Hepatocyte (in vitro differentiated cells): ENCODE measurements at regions not wholly inside any gene's neighbourhood (a gene's known extent, or its start where the extent isn't known, plus 50 kb on each side); places are given as distances from the start of the nearest gene placed in this dataset.
A peak's percentile ranks its signal among the peaks of the same experiment; 100 is the strongest.

Experiments
- DNase-seq: peaks from one replicate; pipeline ENCODE4 v3.0.0-alpha.2; 2016; ENCODE audit warnings: low spot score
- H2AFZ ChIP-seq: fragments of 200-600 bp; sonication (generic); 2 replicates; pipeline ENCODE4 v1.6.0; 2016; ENCODE audit warnings: antibody characterized with exemption, mild to moderate bottlenecking
- H3K27ac ChIP-seq: fragments of 200-600 bp; sonication (generic); 2 replicates; pipeline ENCODE4 v1.5.1; 2016; ENCODE audit warnings: mild to moderate bottlenecking
- H3K27me3 ChIP-seq: fragments of 200-600 bp; sonication (generic); 2 replicates; pipeline ENCODE4 v1.6.1; 2016
- H3K36me3 ChIP-seq: fragments of 200-600 bp; sonication (generic); replicated peaks from 2 replicates; pipeline ENCODE4 v1.5.1; 2016; ENCODE audit warnings: low read depth; ENCODE audit not compliant: insufficient read depth
- H3K4me1 ChIP-seq: fragments of 200-600 bp; sonication (generic); 2 replicates; pipeline ENCODE4 v1.5.1; 2016; ENCODE audit warnings: mild to moderate bottlenecking, moderate library complexity; ENCODE audit not compliant: insufficient read depth
- H3K4me2 ChIP-seq: fragments of 200-600 bp; sonication (generic); 2 replicates; pipeline ENCODE4 v1.6.0; 2016
- H3K4me3 ChIP-seq: fragments of 200-600 bp; sonication (generic); 2 replicates; pipeline ENCODE4 v1.5.1; 2016; ENCODE audit warnings: mild to moderate bottlenecking
- H3K79me2 ChIP-seq: fragments of 200-600 bp; sonication (generic); 2 replicates; pipeline ENCODE4 v1.6.0; 2017; ENCODE audit warnings: mild to moderate bottlenecking
- H3K9me2 ChIP-seq: fragments of 200-600 bp; sonication (generic); replicated peaks from 2 replicates; pipeline ENCODE4 v1.6.0; 2017; ENCODE audit warnings: mild to moderate bottlenecking; ENCODE audit not compliant: insufficient read depth
- H3K9me3 ChIP-seq: fragments of 200-600 bp; sonication (generic); 2 replicates; pipeline ENCODE4 v1.5.1; 2016; ENCODE audit warnings: low read depth, mild to moderate bottlenecking
- H4K20me1 ChIP-seq: fragments of 200-600 bp; sonication (generic); 2 replicates; pipeline ENCODE4 v1.6.0; 2016; ENCODE audit warnings: mild to moderate bottlenecking; ENCODE audit not compliant: insufficient read depth, poor library complexity, severe bottlenecking
- CTCF ChIP-seq: fragments of 200-600 bp; sonication (generic); IDR thresholded peaks from 2 replicates; pipeline ENCODE4 v1.5.1; 2016; ENCODE audit warnings: antibody characterized with exemption, mild to moderate bottlenecking; ENCODE audit not compliant: poor library complexity
- EZH2 ChIP-seq: fragments of 200-600 bp; sonication (generic); IDR thresholded peaks from 2 replicates; pipeline ENCODE4 v1.6.1; 2016; ENCODE audit warnings: antibody characterized with exemption, mild to moderate bottlenecking, borderline replicate concordance
- EZH2phosphoT487 ChIP-seq: fragments of 200-600 bp; sonication (generic); IDR thresholded peaks from one replicate; pipeline ENCODE4 v1.6.1; 2018; ENCODE audit warnings: antibody characterized with exemption, mild to moderate bottlenecking, low read depth, moderate library complexity; ENCODE audit not compliant: unreplicated experiment, severe bottlenecking
- WGBS: methylation state at CpG from one replicate; pipeline ENCODE4 v1.1.6; 2016; ENCODE audit warnings: low lambda C conversion rate; ENCODE audit errors: missing lambda C conversion rate; 5-methylcytosine and 5-hydroxymethylcytosine counted together

GRCh38 chr12:108046650-108047049 is 82.4 kb upstream of the WSCD2 start:
- Histone ChIP-seq H3K4me3 (no peak overlapping the region), H3K79me2 (no peaks in the 10 kb centered on the region), H3K27ac (no peak overlapping the region), H3K4me1 (no peaks in the 10 kb centered on the region), H3K27me3 (no peaks in the 10 kb centered on the region), H3K9me2 (no peaks in the 10 kb centered on the region), H3K9me3 (no peaks in the 10 kb centered on the region), H2AFZ (no peak overlapping the region), H4K20me1 (no peaks in the 10 kb centered on the region), H3K4me2 (peak overlapping the region; percentile 16), H3K36me3 (no peaks in the 10 kb centered on the region)
- no peak for DNase-seq
- 69% methylated on average over 12 of the region's 12 CpGs for WGBS
- TF ChIP-seq CTCF (no peak), EZH2 (no peak), EZH2phosphoT487 (no peak)

- no peak overlapping the region for H3K27ac ChIP-seq
Observed at GRCh38 chr12:108047071-108047550, 82.0 kb upstream of the WSCD2 start.

GRCh38 chr12:108048686-108049085 is 80.4 kb upstream of the WSCD2 start:
- TF ChIP-seq CTCF (no peak), EZH2 (no peak)
- Histone ChIP-seq H2AFZ (no peak overlapping the region), H3K36me3 (no peaks in the 10 kb centered on the region), H3K4me2 (no peak overlapping the region), H3K79me2 (no peaks in the 10 kb centered on the region), H3K9me3 (no peaks in the 10 kb centered on the region), H3K4me1 (no peaks in the 10 kb centered on the region), H3K9me2 (no peaks in the 10 kb centered on the region), H4K20me1 (no peaks in the 10 kb centered on the region), H3K27ac (no peak overlapping the region), H3K27me3 (no peaks in the 10 kb centered on the region), H3K4me3 (no peak overlapping the region)
- 84% methylated on average over 5 of the region's 5 CpGs for WGBS
- no peak for DNase-seq

More at GRCh38 chr12:108047071-108047550, 82.0 kb upstream of the WSCD2 start:
- Histone ChIP-seq H3K9me3 (no peaks in the 10 kb centered on the region), H2AFZ (no peak overlapping the region), H3K4me3 (no peak overlapping the region), H3K4me1 (no peaks in the 10 kb centered on the region), H3K4me2 (peak overlapping the region; percentile 16), H4K20me1 (no peaks in the 10 kb centered on the region), H3K36me3 (no peaks in the 10 kb centered on the region), H3K79me2 (no peaks in the 10 kb centered on the region), H3K9me2 (no peaks in the 10 kb centered on the region), H3K27me3 (no peaks in the 10 kb centered on the region)
- DNase-seq, result no peak
- no peak for TF ChIP-seq CTCF
- TF ChIP-seq EZH2phosphoT487, result no peak
- TF ChIP-seq EZH2, result no peak
- WGBS, result 75% methylated on average over 5 of the region's 5 CpGs

GRCh38 chr12:108050696-108051095 is 78.4 kb upstream of the WSCD2 start:
- TF ChIP-seq EZH2phosphoT487 (no peak), EZH2 (no peak), CTCF (no peak)
- Histone ChIP-seq H3K27me3 (no peaks in the 10 kb centered on the region), H4K20me1 (no peaks in the 10 kb centered on the region), H3K4me2 (no peak overlapping the region), H3K79me2 (no peaks in the 10 kb centered on the region), H3K27ac (no peak overlapping the region), H3K9me3 (no peaks in the 10 kb centered on the region), H3K9me2 (no peaks in the 10 kb centered on the region), H3K36me3 (no peaks in the 10 kb centered on the region), H3K4me1 (no peaks in the 10 kb centered on the region), H3K4me3 (no peak overlapping the region), H2AFZ (no peak overlapping the region)
- WGBS, result 72% methylated on average over 5 of the region's 5 CpGs
- no peak for DNase-seq
